ENCODE measurements at regions not wholly inside any gene's neighbourhood (a gene's known extent, or its start where the extent isn't known, plus 50 kb on each side); places are given as distances from the start of the nearest gene placed in this dataset.

DNA sequence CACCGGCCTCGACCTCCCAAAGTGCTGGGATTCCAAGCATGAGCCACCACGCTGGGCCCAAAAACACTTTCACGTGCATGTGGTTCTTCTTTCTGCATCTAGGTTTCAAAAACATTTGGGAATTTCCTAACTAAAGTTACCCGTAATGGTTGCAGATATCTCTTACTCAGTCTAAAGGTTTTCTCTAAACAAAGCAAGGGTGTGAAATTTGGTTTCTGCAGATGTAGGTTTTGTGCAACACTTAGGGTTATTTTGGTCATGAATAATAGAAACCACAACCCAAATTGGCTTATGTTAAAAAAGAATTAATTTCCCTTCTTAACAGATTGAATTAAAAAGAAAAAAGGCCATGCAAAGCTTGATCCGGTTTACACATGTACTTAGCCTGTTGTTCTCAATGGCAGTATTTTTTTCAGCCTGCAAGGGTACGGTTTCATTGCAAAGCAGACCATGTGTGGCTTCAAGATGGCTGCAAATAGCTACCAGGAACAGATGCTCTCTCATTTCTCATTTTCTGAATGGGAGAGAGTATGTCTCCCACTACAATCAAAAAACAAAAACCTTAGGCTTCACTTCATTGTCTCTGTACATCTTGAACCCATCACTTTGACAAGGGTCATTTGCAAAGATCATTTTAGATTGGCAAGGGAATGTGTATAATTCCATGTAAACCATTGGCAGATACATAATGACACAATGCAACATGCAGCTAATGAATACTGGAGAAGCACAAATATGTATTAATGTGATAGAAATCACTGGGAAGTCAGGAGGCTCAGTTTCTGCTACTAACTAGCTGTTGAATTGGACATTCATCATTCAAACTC lies 491.2 kb upstream of the FLRT2 start:
- in situ Hi-C loops (cut with MboI; ENCODE audit: low sequenced_read_pairs, unreplicated experiment): no loop called here
- TF ChIP-seq, protein P1, sequence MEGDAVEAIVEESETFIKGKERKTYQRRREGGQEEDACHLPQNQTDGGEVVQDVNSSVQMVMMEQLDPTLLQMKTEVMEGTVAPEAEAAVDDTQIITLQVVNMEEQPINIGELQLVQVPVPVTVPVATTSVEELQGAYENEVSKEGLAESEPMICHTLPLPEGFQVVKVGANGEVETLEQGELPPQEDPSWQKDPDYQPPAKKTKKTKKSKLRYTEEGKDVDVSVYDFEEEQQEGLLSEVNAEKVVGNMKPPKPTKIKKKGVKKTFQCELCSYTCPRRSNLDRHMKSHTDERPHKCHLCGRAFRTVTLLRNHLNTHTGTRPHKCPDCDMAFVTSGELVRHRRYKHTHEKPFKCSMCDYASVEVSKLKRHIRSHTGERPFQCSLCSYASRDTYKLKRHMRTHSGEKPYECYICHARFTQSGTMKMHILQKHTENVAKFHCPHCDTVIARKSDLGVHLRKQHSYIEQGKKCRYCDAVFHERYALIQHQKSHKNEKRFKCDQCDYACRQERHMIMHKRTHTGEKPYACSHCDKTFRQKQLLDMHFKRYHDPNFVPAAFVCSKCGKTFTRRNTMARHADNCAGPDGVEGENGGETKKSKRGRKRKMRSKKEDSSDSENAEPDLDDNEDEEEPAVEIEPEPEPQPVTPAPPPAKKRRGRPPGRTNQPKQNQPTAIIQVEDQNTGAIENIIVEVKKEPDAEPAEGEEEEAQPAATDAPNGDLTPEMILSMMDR (IDR thresholded peaks at IDR 0.05; ENCODE audit: borderline replicate concordance, control extremely low read depth, extremely low read depth, insufficient read depth, missing control alignments): no peak
- no peak for DNase-seq (ENCODE audit: low spot score)

DNA sequence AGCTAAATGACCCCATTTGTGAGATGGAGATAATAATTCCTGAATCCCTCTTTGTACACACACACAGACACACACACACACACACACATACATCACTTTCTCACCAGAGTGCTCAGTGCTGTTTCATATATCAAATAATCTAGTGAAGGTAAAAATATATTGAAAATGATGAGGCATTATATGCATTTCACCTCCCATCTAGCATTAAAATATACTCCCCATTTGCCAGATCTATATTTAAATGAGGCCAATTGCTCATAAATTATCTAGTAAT lies 490.7 kb upstream of the FLRT2 start:
- in situ Hi-C loops (cut with MboI; ENCODE audit: low sequenced_read_pairs, unreplicated experiment): no loop called here
- DNase-seq (ENCODE audit: low spot score): no peak
- TF ChIP-seq, protein P1 (IDR thresholded peaks at IDR 0.05; ENCODE audit: borderline replicate concordance, control extremely low read depth, extremely low read depth, insufficient read depth, missing control alignments): no peak

DNA sequence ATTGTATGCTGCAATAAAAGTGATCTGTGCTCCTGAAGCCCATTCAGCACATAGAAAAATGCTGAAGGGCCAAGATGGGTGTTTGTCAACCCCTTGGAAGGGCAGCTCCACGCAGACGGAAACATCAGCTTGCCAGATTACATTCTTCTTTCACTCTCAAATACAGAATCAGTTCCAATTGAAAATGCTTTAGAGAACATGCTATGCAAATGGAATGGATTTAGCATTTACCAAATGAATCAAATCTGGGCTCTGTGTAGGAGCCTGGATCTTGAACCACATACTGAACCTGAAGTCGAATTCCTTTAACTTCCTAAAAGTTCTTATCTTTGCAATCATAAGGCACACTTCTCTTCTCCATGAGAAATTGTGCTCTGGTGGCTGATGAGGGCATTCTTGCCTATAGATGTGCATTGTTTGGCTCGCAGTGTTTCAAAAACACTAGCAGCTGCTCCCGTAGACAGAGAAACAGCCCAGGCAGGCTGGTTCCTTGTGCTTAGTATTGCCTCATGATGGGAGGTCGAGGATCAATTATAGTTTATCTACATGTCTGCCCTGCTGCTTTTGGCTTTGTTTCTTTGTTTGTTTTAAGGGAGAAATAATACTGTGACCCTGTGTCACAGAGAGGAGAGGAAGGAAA lies 489.8 kb upstream of the FLRT2 start:
- TF ChIP-seq, protein P1 (IDR thresholded peaks at IDR 0.05; ENCODE audit: borderline replicate concordance, control extremely low read depth, extremely low read depth, insufficient read depth, missing control alignments): no peak
- no peak for DNase-seq (ENCODE audit: low spot score)
- in situ Hi-C loops (cut with MboI; ENCODE audit: low sequenced_read_pairs, unreplicated experiment): no loop called here

DNA sequence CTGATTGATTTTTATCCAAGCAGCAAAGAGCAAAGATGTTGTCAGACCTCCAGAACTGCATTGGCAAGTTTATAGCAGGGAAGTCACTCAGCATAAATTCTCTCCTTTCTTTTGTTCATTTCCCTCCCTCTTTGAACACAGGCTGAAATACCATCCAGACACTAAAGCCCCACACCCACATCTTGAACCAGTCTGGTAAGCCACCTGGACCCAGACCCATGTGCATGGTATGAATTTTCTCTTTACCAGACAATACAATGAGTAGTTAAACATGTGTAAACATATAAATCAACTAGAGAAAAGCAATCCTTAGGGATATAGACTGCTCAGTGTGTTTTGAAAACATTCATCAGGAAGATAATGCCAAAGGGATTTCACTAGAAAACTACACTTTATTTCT lies 488.3 kb upstream of the FLRT2 start:
- no peak for DNase-seq (ENCODE audit: low spot score)
- in situ Hi-C loops (cut with MboI; ENCODE audit: low sequenced_read_pairs, unreplicated experiment): no loop called here
- TF ChIP-seq, protein P1 (IDR thresholded peaks at IDR 0.05; ENCODE audit: borderline replicate concordance, control extremely low read depth, extremely low read depth, insufficient read depth, missing control alignments): no peak

DNA sequence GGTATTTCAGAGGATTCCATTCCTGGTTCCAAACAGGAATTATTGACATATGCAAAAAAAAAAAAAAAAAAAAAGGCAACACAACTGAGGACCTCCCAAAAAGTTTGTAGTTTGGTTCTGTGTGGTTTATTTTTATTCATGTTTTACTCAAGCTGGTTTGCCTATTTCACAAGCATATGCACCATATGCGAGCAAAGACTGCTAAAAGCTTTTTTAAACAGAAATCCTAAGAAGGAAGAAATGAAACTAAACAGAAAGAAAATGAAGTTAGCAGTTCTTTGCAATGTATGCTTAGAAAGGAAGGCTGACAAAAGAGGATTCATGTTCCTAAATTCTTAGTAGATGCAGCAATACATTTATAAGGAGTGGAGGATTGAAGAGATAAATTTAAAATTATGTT lies 487.6 kb upstream of the FLRT2 start:
- TF ChIP-seq, protein P1 (IDR thresholded peaks at IDR 0.05; ENCODE audit: borderline replicate concordance, control extremely low read depth, extremely low read depth, insufficient read depth, missing control alignments): no peak
- in situ Hi-C loops (cut with MboI; ENCODE audit: low sequenced_read_pairs, unreplicated experiment): no loop called here
- no peak for DNase-seq (ENCODE audit: low spot score)

DNA sequence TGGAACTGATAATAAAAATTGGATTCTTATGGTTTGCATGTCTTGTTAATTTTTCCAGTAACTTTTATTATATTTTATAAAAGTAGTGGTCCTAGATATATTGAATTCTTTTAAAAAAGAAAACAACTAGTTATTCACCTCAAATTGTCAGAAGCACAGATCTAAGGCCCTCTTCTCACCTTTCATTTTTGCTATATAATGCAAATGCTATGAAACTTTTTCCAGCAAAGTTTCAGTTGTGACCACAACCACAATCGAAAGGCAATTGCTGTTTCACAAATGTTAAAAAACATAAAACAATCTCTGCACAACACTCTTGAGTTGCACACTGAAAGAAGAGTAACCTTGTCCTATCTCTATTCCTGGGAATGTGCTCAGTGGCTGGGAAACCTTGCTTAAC lies 479.8 kb upstream of the FLRT2 start:
- in situ Hi-C loops (cut with MboI; ENCODE audit: low sequenced_read_pairs, unreplicated experiment): no loop called here

More for the DNA sequence above, 479.8 kb upstream of the FLRT2 start:
- TF ChIP-seq, protein P1 (IDR thresholded peaks at IDR 0.05; ENCODE audit: borderline replicate concordance, control extremely low read depth, extremely low read depth, insufficient read depth, missing control alignments): no peak
- DNase-seq (ENCODE audit: low spot score): no peak

All from GM13976 (cell line).